ENCODE measurements at regions not wholly inside any gene's neighbourhood (a gene's known extent, or its start where the extent isn't known, plus 50 kb on each side); places are given as distances from the start of the nearest gene placed in this dataset.

DNA sequence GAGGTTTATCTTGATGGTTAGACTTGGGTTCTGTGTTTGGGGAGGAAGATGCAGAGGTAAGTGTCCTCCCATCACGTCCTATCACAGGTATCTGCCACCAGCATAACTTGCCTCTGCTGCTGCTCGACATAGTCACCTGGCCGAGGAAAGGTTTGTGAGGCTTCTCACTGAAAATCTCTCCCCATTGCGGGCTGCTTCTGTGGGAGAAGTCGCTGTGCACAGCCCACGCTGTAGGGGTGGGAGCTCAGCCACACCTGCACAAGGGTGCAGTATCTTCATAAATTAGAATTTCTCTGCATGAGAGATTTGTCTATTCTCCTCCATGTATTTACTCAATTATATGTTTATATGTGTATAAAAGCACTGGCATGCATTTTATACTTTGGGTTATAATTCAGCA is 415.7 kb upstream of the MYT1L start:
- ChIA-PET CTCF (no interaction called here), POLR2A (ENCODE audit: unreplicated experiment) (no interaction called here)
- Histone ChIP-seq H3K79me2 (ENCODE audit: low read depth) (no peaks in the 10 kb centered on the region), H2AFZ (no peak overlapping the region), H3K9me3 (ENCODE audit: insufficient read depth, low read depth) (no peaks in the 10 kb centered on the region), H3K4me2 (no peak overlapping the region), H3K9me2 (ENCODE audit: insufficient read depth) (no peaks in the 10 kb centered on the region), H3K36me3 (ENCODE audit: low read depth) (no peaks in the 10 kb centered on the region), H4K20me1 (ENCODE audit: insufficient read depth) (no peaks in the 10 kb centered on the region), H3K27me3 (ENCODE audit: insufficient read depth, low read depth) (peaks cover 75% of the 10 kb centered on the region), H3K27ac (no peak overlapping the region), H3K4me1 (replicated peaks; ENCODE audit: insufficient read depth) (no peaks in the 10 kb centered on the region), H3F3A (ENCODE audit: insufficient read depth, low read depth) (no peaks in the 10 kb centered on the region), H3K4me3 (no peak overlapping the region)
- intact Hi-C loops (cut with micrococcal nuclease; ENCODE audit: unreplicated experiment): no loop called here
- TF ChIP-seq EZH2 (IDR thresholded peaks at IDR 0.05; ENCODE audit: low read depth) (no peak), CTCF (conservative IDR thresholded peaks at IDR 0.05) (no peak)
- no TSS peak for BruUV-seq (replicated peaks)
- no peak for DNase-seq

- BruUV-seq (replicated peaks): no TSS peak
- POLR2A ChIA-PET (ENCODE audit: unreplicated experiment): no interaction called here
- Histone ChIP-seq H2AFZ (no peak overlapping the region), H3F3A (ENCODE audit: insufficient read depth, low read depth) (no peaks in the 10 kb centered on the region), H3K79me2 (ENCODE audit: low read depth) (no peaks in the 10 kb centered on the region), H3K4me2 (no peak overlapping the region), H4K20me1 (ENCODE audit: insufficient read depth) (no peaks in the 10 kb centered on the region), H3K27ac (no peak overlapping the region), H3K4me3 (no peak overlapping the region), H3K27me3 (ENCODE audit: insufficient read depth, low read depth) (peaks cover 85% of the 10 kb centered on the region), H3K4me1 (replicated peaks; ENCODE audit: insufficient read depth) (no peaks in the 10 kb centered on the region), H3K9me2 (ENCODE audit: insufficient read depth) (no peaks in the 10 kb centered on the region), H3K36me3 (ENCODE audit: low read depth) (no peaks in the 10 kb centered on the region), H3K9me3 (ENCODE audit: insufficient read depth, low read depth) (no peaks in the 10 kb centered on the region)
- CTCF ChIA-PET: no interaction called here
- no peak for TF ChIP-seq EZH2 (IDR thresholded peaks at IDR 0.05; ENCODE audit: low read depth)
- intact Hi-C loops (cut with micrococcal nuclease; ENCODE audit: unreplicated experiment): no loop called here
- no peak for DNase-seq
These were observed 414.1 kb upstream of the MYT1L start for GRCh38 chr2:2744958-2745715.

- no peak overlapping the region for H2AFZ ChIP-seq
- BruUV-seq (replicated peaks): no TSS peak
- intact Hi-C loops (cut with micrococcal nuclease; ENCODE audit: unreplicated experiment): no loop called here
These were observed 413.0 kb upstream of the MYT1L start for GRCh38 chr2:2744107-2744506.

More at GRCh38 chr2:2744107-2744506, 413.0 kb upstream of the MYT1L start:
- Histone ChIP-seq H3K9me2 (ENCODE audit: insufficient read depth) (no peaks in the 10 kb centered on the region), H4K20me1 (ENCODE audit: insufficient read depth) (no peaks in the 10 kb centered on the region), H3K4me2 (no peak overlapping the region), H3K79me2 (ENCODE audit: low read depth) (no peaks in the 10 kb centered on the region), H3F3A (ENCODE audit: insufficient read depth, low read depth) (no peaks in the 10 kb centered on the region), H3K27me3 (ENCODE audit: insufficient read depth, low read depth) (peaks cover 91% of the 10 kb centered on the region), H3K27ac (no peak overlapping the region), H3K9me3 (ENCODE audit: insufficient read depth, low read depth) (no peaks in the 10 kb centered on the region), H3K4me3 (no peak overlapping the region), H3K36me3 (ENCODE audit: low read depth) (no peaks in the 10 kb centered on the region), H3K4me1 (replicated peaks; ENCODE audit: insufficient read depth) (no peaks in the 10 kb centered on the region)
- ChIA-PET CTCF (no interaction called here), POLR2A (ENCODE audit: unreplicated experiment) (no interaction called here)
- TF ChIP-seq CTCF (conservative IDR thresholded peaks at IDR 0.05) (no peak), EZH2 (IDR thresholded peaks at IDR 0.05; ENCODE audit: low read depth) (no peak)
- no peak for DNase-seq

Measured in PC-9 (cell line).